ENCODE measurements at regions not wholly inside any gene's neighbourhood (a gene's known extent, or its start where the extent isn't known, plus 50 kb on each side); places are given as distances from the start of the nearest gene placed in this dataset.
"Not testable (repeated sequence)": the region's sequence is repeated elsewhere in the genome, so short reads cannot be mapped to it uniquely, and the experiment has no call there.

- Mint-ChIP-seq H3K36me3 (peaks cover 2% of the 10 kb centered on the region), H3K9me3 (peaks cover 0 to 6% (median 2%) of the 10 kb centered on the region in 3 donors), H3K27me3 (peaks cover 26% of the 10 kb centered on the region)
These were observed 126.8 kb upstream of the CACNA1A start for GRCh38 chr19:13633109-13633508.

GRCh38 chr19:13632164-13632563 lies 125.9 kb upstream of the CACNA1A start:
- H3K36me3 Mint-ChIP-seq, H3K9me3 Mint-ChIP-seq, H3K27ac Mint-ChIP-seq, H3K4me3 Mint-ChIP-seq, H3K4me1 Mint-ChIP-seq: not testable (repeated sequence)
- H3K27me3 Mint-ChIP-seq = peaks cover 20% of the 10 kb centered on the region

More at GRCh38 chr19:13633109-13633508, 126.8 kb upstream of the CACNA1A start:
- no peaks in the 10 kb centered on the region for H3K4me1 Mint-ChIP-seq
- H3K4me3 Mint-ChIP-seq = no peak overlapping the region
- no peak overlapping the region for H3K27ac Mint-ChIP-seq

- Mint-ChIP-seq H3K9me3 (no peaks in the 10 kb centered on the region), H3K4me1 (no peaks in the 10 kb centered on the region), H3K36me3 (no peaks in the 10 kb centered on the region), H3K27ac (no peak overlapping the region), H3K27me3 (peaks cover 24% of the 10 kb centered on the region), H3K4me3 (no peak overlapping the region)
These were observed 123.5 kb upstream of the CACNA1A start for GRCh38 chr19:13629687-13630357.

GRCh38 chr19:13627531-13627930 lies 121.3 kb upstream of the CACNA1A start:
- H3K9me3 Mint-ChIP-seq = no peaks in the 10 kb centered on the region
- no peaks in the 10 kb centered on the region for H3K4me1 Mint-ChIP-seq
- H3K36me3 Mint-ChIP-seq = no peaks in the 10 kb centered on the region
- peaks cover 40% of the 10 kb centered on the region for H3K27me3 Mint-ChIP-seq
- H3K4me3 Mint-ChIP-seq = peak overlapping the region in 1 of 4 donors; percentile 17
- no peak overlapping the region for H3K27ac Mint-ChIP-seq

GRCh38 chr19:13623716-13624710 lies 117.7 kb upstream of the CACNA1A start:
- no peak overlapping the region for H3K27ac Mint-ChIP-seq
- peaks cover 1% of the 10 kb centered on the region for H3K36me3 Mint-ChIP-seq
- no peaks in the 10 kb centered on the region for H3K4me1 Mint-ChIP-seq
- peak overlapping the region in 1 of 4 donors; percentile 56 for H3K4me3 Mint-ChIP-seq
- no peaks in the 10 kb centered on the region for H3K9me3 Mint-ChIP-seq
- H3K27me3 Mint-ChIP-seq = peaks cover 41% of the 10 kb centered on the region

GRCh38 chr19:13622766-13623715 lies 116.8 kb upstream of the CACNA1A start:
- Mint-ChIP-seq H3K27me3 (peaks cover 37% of the 10 kb centered on the region), H3K4me1 (no peaks in the 10 kb centered on the region), H3K9me3 (peaks cover 0 to 2% (median 0%) of the 10 kb centered on the region in 3 donors), H3K36me3 (peaks cover 1% of the 10 kb centered on the region), H3K27ac (peak overlapping the region in 1 of 3 donors; percentile 58), H3K4me3 (no peak overlapping the region)

GRCh38 chr19:13621413-13621812 lies 115.1 kb upstream of the CACNA1A start:
- peaks cover 39% of the 10 kb centered on the region for H3K27me3 Mint-ChIP-seq
- peaks cover 0 to 2% (median 0%) of the 10 kb centered on the region in 3 donors for H3K9me3 Mint-ChIP-seq
- H3K4me1 Mint-ChIP-seq = peaks cover 0 to under 1% (median 0%) of the 10 kb centered on the region in 3 donors
- H3K36me3 Mint-ChIP-seq = peaks cover 3% of the 10 kb centered on the region
- no peak overlapping the region for H3K27ac Mint-ChIP-seq
- no peak overlapping the region for H3K4me3 Mint-ChIP-seq

- Mint-ChIP-seq H3K27me3 (peaks cover 33% of the 10 kb centered on the region), H3K4me1 (peaks cover 0 to 3% (median 0%) of the 10 kb centered on the region in 3 donors), H3K9me3 (peaks cover 0 to 2% (median 0%) of the 10 kb centered on the region in 3 donors), H3K27ac (no peak overlapping the region), H3K36me3 (peaks cover 3% of the 10 kb centered on the region), H3K4me3 (no peak overlapping the region)
These were observed 112.9 kb upstream of the CACNA1A start for GRCh38 chr19:13619203-13619632.

- H3K4me1 Mint-ChIP-seq = peaks cover 0 to 3% (median 0%) of the 10 kb centered on the region in 3 donors
- peaks cover 21% of the 10 kb centered on the region for H3K27me3 Mint-ChIP-seq
- H3K36me3 Mint-ChIP-seq = peaks cover 3% of the 10 kb centered on the region
- H3K27ac Mint-ChIP-seq = no peak overlapping the region
- H3K9me3 Mint-ChIP-seq = peaks cover 0 to 2% (median 0%) of the 10 kb centered on the region in 3 donors
- H3K4me3 Mint-ChIP-seq = no peak overlapping the region
These were observed 109.6 kb upstream of the CACNA1A start for GRCh38 chr19:13615890-13616289.

GRCh38 chr19:13613447-13613846 lies 107.2 kb upstream of the CACNA1A start:
- peaks cover 0 to under 1% (median 0%) of the 10 kb centered on the region in 3 donors for H3K9me3 Mint-ChIP-seq
- peaks cover 3% of the 10 kb centered on the region for H3K36me3 Mint-ChIP-seq
- no peak overlapping the region for H3K27ac Mint-ChIP-seq
- H3K4me3 Mint-ChIP-seq = no peak overlapping the region
- H3K4me1 Mint-ChIP-seq = peaks cover 0 to 3% (median 0%) of the 10 kb centered on the region in 3 donors
- H3K27me3 Mint-ChIP-seq = peaks cover 19% of the 10 kb centered on the region

GRCh38 chr19:13611596-13611995 lies 105.3 kb upstream of the CACNA1A start:
- peaks cover 1% of the 10 kb centered on the region for H3K36me3 Mint-ChIP-seq
- peaks cover 0 to 3% (median 0%) of the 10 kb centered on the region in 3 donors for H3K4me1 Mint-ChIP-seq
- peaks cover 16% of the 10 kb centered on the region for H3K27me3 Mint-ChIP-seq
- H3K4me3 Mint-ChIP-seq = no peak overlapping the region
- no peak overlapping the region for H3K27ac Mint-ChIP-seq
- H3K9me3 Mint-ChIP-seq = no peaks in the 10 kb centered on the region

- H3K4me1 Mint-ChIP-seq = no peaks in the 10 kb centered on the region
- peaks cover 1% of the 10 kb centered on the region for H3K36me3 Mint-ChIP-seq
- no peak overlapping the region for H3K27ac Mint-ChIP-seq
- H3K4me3 Mint-ChIP-seq = no peak overlapping the region
- no peaks in the 10 kb centered on the region for H3K9me3 Mint-ChIP-seq
- H3K27me3 Mint-ChIP-seq = peaks cover 13% of the 10 kb centered on the region
These were observed 103.9 kb upstream of the CACNA1A start for GRCh38 chr19:13610039-13610691.

GRCh38 chr19:13606156-13606555 lies 99.9 kb upstream of the CACNA1A start:
- H3K27ac Mint-ChIP-seq = no peak overlapping the region
- H3K4me3 Mint-ChIP-seq = no peak overlapping the region
- H3K9me3 Mint-ChIP-seq = no peaks in the 10 kb centered on the region
- no peaks in the 10 kb centered on the region for H3K4me1 Mint-ChIP-seq
- H3K27me3 Mint-ChIP-seq = peaks cover 6% of the 10 kb centered on the region
- no peaks in the 10 kb centered on the region for H3K36me3 Mint-ChIP-seq

Measured in IgD-negative memory B cell (primary cell).